ENCODE measurements at regions not wholly inside any gene's neighbourhood (a gene's known extent, or its start where the extent isn't known, plus 50 kb on each side); places are given as distances from the start of the nearest gene placed in this dataset.

DNA sequence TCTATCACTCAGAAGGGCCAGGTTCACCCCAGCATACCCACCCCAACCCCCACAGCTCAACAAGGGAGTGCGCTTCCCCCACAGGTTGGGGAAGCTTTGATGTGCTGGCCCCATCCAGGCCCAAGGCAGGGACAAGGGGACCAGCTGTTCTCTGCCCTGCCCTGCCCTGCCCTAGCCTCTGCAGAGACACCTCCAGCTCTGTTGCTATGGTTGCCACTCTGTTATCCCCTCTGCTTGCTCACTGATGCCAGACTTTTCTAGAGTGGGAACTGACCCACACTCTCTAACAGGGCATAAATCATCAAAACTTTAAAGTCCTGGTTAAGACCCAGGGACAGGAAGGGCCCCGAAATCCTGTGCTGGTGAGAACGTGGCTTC lies 50.4 kb upstream of the ENPP7 start:
- in situ Hi-C loops (cut with HindIII; ENCODE audit: low sequenced_read_pairs), result no loop called here

DNA sequence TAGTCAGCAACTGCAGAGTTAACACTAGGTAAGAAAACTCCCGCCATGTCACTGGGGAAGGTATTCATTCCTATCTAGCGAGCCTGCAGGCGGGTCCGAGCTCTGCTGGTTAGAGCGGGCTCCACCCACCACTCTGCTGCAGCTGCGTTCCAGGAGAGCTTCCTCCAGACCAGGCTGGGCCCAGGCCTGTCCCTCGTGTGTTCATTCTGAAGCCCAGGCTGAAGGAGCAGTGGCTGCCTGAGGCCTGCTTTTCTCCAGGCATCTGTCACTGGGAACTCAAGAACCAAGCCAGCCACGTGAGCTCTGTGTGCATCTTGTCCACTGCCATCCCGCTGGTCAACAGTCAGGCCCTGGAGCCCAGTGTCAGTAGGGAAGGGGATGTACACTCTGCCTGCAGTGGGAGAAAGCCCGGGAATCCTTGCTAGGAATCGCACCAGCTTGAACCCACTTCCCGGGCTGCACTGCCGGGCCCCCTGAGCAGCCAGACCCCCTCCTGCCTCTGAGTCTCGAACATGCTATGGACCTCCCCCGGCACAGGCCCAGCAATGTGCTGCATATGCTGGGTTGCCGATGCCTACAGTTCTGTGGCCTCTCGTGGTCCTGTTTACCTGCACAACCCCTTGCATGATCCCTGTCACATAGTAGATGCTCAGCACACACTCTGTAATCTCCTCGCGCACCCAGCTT lies 51.0 kb upstream of the ENPP7 start:
- in situ Hi-C loops (cut with HindIII; ENCODE audit: low sequenced_read_pairs), result no loop called here

DNA sequence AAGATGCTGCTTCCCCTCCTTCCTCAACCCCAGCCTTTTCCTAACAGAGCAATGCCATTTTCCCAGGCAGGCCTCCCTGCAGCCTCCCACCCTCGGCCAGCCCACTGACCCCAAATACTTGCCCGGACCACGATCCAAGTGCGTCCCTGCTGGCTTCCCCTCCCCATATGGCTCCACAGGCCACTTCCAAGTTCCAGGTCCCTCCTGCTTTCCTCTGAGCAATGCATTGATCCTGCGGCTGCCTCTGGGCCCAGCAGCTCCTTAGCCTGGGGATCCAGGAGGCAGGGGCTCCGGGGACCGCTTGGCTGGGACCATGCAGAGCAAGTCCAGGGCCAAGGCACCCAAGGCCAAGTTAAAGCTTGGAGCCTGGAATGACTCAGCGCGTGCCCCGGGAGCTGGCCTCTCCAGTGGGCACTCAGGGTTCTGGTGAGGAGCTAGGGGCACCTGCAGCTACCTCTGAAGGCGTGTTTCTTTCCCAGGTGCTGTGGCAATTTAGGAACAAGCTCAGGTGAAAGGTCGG lies 51.9 kb upstream of the ENPP7 start:
- in situ Hi-C loops (cut with HindIII; ENCODE audit: low sequenced_read_pairs), result no loop called here

DNA sequence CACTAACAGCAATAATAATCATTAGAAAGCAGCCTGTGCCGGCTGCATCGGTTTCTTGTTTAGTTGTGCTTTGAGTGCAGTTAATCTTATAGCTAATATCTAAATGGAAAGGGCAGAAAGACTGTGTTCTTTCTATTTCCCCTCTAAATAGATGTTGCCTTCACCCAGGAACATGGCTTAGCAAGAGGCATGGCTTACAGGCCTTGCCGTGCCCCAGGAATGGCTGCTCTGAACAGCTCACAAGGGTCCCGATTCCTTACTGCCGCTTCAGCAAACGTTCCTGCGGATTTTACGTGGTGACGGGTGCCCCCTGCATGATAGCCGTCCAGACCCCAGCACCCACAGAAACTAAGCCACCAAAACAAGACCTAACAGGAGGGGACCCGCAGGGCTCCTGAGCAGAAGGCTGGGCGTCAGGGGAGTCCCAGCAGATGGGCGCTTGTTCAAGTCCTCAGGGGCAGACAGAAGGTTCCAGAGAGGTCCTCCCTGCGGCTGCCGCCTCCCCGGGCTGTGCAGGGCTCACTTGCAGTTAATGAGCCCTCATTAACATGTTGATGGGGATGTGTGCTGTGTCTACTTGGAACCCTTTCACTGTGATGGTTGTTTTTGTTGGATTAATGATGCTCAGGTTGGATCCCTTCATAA lies 52.5 kb upstream of the ENPP7 start:
- in situ Hi-C loops (cut with HindIII; ENCODE audit: low sequenced_read_pairs), result no loop called here

DNA sequence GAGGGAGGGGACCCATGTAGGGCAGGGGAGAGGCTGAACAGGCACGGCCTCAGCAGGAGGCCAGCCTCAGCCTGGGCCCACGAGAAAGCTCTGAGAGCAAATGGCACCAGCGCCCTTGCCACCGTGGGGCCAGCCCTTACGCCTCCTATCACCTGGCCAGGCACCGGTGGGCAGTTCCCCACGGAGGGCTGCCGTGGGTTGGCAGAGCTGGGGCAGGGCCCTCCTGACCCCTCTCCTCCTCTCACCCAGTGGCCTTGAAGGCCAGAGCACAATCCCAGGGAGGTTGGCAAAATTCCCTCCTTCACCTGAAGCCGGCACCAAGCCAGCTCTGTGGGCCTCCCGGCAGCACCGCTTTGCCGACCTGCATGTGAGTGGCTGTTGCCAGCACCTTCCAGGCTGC lies 53.1 kb upstream of the ENPP7 start:
- in situ Hi-C loops (cut with HindIII; ENCODE audit: low sequenced_read_pairs), result no loop called here

DNA sequence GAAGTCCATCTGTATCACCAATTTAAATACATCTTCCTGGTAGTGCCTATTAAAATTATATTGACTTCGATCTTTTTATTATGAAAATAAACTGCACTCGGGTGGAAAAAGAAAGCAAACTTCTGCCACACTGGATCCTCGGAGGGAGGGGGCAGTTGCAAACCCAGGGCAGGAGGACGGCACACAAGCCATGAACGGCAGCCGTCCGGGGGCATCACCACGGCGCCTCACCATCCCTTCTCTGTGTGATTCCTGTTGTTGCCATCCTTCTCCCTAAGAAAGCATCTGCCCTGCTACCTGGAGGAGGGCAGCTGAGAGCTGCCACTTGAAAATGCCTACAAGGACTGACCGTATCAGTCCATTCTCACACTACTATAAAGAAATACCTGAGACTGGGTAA lies 53.9 kb upstream of the ENPP7 start:
- in situ Hi-C loops (cut with HindIII; ENCODE audit: low sequenced_read_pairs), result no loop called here

DNA sequence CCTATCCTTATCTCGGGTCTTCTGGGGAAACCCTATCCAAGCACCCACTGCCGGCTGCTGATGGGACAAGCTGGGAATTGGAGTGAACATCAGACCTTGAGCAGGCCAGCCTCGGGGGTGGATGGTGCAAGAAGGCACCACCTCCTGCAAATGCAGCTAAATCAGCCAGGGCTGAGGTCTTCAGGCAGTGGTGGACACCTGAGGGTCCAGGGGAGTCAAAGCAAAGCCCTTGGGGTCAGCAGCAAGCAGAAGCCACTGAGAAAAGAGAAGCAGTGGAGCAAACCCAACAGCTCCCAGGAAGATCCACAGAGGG lies 55.4 kb upstream of the ENPP7 start:
- in situ Hi-C loops (cut with HindIII; ENCODE audit: low sequenced_read_pairs), result no loop called here

DNA sequence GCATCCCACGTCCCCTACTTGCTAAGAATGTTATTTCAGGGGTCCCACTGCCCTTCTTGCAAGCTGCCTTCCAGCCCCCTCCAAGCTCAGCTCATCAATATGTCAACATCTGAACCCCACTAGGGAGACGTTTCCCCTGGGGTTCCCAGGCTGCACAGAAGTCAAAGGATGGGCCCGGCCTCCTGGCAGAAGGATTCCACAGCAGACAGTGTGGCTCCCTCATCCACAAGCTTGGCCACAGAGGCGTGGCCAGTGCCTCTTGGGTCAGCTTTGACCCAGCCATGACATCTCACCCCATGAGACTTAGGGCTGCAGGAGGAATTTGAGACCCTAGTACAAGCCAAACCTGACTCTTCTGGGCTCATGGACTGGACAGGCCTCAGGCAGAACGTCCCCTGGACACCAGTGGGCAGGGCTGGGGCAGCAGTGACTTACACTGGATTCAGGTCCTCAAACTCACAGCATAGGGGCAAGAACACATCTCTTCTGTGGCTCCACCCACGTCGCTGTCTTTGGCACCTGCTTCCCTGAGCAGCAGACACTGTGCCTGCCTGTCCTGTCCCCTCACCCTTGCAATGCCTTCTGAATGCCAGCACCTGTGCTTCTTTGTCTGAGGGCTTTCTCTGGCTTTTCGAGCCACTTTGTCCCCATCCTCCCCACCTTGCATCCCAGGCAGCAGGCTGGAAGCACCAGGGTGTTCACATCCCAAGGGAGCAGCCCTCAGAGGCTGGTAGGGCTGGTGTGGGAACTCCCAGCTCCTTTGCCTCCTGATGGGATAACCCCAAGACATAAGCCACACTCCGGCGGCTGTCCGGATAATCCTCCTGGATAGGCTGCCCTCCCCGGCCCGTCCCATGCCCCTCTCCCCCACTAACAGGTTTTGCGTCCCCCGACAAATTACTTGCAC lies 56.0 kb upstream of the ENPP7 start:
- in situ Hi-C loops (cut with HindIII; ENCODE audit: low sequenced_read_pairs), result loop anchor here (25.0 kb wide), 1 partner anchor 88 kb away; no protein-coding TSS in a partner anchor

DNA sequence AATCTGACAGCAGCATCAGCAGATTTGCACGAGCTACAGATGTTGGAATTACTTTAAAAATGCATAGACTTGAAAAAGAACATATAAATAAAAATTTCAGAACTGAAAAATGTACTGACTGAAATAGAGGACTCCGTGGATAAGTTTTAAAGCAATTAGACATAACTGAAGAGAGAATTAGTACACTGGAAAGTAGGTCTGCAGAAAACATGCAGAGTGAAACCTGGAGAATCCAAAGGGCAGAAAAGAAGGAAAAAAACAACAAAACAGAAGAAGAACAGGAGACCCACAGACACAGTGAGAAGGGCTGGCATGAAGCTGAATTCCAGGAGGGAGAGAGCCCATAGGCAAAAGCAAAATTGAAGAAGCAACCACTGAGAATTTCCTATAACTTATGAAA lies 57.2 kb upstream of the ENPP7 start:
- in situ Hi-C loops (cut with HindIII; ENCODE audit: low sequenced_read_pairs), result loop anchor here (25.0 kb wide), 1 partner anchor 89 kb away; no protein-coding TSS in a partner anchor

DNA sequence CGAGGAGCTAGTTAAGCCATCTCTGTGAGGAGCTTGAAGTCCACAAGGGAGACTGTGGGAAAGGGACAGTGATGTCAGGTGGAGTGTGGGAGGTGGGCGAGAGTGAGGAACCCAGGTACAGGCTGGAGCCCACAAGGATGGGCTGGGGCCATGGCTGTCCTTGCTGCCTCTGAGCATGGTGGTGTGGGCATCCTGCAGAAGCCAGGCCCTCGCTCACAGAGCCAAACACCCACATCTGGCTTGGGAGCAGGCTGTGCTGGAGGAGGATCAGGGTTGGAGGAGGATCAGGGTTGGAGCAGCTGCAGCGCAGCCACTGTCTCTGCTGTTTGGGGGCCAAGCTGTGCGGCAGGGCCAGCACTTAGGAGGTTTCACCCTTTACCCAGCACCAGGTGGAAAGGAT lies 58.2 kb upstream of the ENPP7 start:
- in situ Hi-C loops (cut with HindIII; ENCODE audit: low sequenced_read_pairs), result loop anchor here (25.0 kb wide), 1 partner anchor 90 kb away; no protein-coding TSS in a partner anchor

DNA sequence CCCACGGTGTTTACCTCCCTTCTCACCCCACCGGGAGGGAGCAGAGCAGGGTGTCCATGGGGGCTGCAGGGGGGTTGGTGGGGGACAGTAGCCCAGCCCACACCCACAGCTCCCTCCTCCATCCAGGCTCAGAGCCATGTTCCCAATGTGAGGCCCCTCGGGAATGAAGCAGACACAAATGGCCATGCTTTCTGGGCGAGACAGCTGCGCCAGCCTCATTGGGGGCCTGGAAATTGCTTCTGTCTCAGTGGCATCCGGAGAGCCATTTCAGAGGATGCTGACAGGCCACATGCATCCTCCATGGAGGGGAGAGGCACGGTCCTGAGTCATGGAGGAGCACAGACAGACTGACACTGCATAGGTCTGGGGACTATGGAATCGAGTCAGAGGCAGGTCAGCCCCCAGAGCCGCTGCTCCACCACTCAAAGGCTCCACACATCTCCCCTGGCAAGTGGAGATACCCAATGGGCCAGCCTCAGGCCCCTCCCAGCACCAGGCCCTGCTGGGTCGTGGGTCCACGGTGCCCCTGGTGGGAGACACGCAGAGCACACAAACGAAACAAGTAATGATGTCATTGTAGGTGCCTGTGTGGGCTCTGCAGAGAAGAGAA lies 59.6 kb upstream of the ENPP7 start:
- in situ Hi-C loops (cut with HindIII; ENCODE audit: low sequenced_read_pairs), result loop anchor here (25.0 kb wide), 1 partner anchor 91 kb away; no protein-coding TSS in a partner anchor

DNA sequence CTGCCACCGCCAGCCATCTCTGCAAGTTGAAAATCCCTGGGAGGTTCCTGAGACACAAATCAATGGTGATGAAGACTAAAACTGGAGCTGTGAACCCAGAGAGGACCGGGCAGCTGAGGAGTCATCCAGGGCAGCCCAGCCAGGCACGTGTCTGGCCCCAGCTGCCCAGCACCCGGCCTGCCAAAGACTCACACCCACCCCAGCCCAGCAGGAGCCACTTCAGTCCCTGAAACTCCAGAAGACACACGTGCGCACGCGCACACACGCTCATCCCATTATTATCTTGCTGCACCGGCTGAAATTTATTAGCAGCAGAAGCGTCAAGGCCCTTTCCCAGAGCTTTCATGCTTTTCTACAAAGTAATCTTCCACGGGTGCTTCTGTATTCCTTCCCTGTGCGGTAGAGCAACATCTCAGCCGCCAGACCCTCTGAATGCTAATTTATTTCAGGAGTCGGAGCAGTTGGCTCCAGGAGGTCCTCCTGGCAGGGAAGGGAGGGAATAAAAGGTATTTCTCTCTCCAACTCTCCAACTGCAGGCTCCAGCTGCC lies 59.8 kb upstream of the RBFOX3 start:
- in situ Hi-C loops (cut with HindIII; ENCODE audit: low sequenced_read_pairs), result loop anchor here (25.0 kb wide), 1 partner anchor 92 kb away; no protein-coding TSS in a partner anchor

DNA sequence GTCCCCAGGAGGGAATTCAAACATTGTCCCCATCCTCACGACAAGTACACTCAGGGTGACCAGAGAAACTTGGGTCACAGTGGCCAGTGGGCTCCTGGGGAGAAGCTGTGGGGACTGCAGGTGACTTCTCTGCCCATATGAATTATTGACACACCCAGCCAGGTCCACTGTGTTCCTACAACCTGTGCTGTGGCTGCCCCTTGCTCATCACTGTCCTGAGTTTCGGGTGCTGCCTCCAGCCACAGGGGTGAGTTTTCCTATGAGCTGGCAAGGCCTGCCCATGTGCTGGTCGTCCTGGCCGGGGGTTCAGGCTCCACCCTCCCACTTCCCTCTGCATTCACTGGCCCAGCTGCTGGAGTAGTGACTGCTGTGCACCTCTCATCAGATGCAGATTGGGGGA lies 59.0 kb upstream of the RBFOX3 start:
- in situ Hi-C loops (cut with HindIII; ENCODE audit: low sequenced_read_pairs), result loop anchor here (25.0 kb wide), 1 partner anchor 92 kb away; no protein-coding TSS in a partner anchor

DNA sequence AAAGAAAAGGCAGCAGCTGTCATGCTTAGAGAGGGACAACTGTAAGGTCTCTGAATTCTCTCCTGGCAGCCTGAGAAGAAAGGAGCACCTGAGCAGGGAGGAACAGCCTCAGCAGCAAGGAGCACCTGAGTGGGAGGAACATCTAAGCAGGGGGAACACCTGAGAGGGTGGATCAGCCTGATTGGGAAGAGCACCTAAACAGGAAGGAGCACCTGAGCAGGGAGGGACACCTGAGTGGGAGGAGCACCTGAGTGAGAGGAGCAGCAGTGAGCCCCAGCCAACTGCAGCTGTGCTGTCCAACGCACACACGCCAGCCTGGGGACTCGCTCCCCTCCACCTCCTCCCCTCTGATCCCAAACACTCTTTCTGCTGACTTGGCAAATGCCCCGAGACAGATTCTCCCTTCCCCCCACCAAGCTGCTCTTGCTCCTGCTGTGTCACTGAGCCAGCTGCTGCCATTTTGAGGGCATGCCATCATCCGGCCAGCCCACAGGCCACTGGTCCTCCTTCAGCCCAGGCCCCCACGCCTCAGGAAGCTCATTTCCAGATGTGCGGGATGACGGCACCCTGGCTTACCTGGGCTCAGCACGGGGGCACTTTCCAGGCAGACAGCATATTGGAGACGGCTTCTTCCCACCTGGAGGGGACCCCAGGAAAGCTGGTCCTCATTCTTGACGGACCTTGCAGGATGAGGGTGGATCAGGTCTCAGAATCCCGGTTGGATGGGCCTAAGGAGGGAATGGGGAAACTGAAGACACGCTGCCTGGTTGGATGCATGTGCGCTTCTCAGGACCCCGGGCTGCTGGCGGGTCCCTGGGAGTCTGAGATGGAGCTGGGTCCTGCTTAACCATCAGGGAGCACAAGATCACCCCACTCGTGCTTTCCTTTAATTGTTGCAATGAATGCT lies 57.7 kb upstream of the RBFOX3 start:
- in situ Hi-C loops (cut with HindIII; ENCODE audit: low sequenced_read_pairs), result loop anchor here (25.0 kb wide), 1 partner anchor 94 kb away; no protein-coding TSS in a partner anchor

DNA sequence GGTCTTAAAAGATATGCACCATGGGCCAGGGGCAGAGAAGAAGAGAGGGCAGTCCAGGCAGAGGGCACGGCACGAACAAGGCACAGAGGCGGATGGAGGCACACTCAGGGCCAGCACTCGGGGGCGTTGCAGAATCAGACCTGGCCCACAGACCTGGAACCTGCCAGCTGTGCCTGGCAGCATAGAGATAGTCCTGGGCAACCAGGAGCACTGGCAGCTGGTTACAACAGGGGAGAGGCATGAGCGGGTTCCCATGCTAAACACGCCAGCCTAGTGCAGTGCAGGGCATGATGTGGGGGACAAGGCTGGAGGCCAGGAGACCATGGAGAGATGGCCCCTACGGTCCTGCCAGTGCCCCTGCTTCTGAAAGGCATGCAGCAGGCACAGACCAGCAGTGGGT lies 56.9 kb upstream of the RBFOX3 start:
- in situ Hi-C loops (cut with HindIII; ENCODE audit: low sequenced_read_pairs), result loop anchor here (25.0 kb wide), 1 partner anchor 95 kb away; no protein-coding TSS in a partner anchor

DNA sequence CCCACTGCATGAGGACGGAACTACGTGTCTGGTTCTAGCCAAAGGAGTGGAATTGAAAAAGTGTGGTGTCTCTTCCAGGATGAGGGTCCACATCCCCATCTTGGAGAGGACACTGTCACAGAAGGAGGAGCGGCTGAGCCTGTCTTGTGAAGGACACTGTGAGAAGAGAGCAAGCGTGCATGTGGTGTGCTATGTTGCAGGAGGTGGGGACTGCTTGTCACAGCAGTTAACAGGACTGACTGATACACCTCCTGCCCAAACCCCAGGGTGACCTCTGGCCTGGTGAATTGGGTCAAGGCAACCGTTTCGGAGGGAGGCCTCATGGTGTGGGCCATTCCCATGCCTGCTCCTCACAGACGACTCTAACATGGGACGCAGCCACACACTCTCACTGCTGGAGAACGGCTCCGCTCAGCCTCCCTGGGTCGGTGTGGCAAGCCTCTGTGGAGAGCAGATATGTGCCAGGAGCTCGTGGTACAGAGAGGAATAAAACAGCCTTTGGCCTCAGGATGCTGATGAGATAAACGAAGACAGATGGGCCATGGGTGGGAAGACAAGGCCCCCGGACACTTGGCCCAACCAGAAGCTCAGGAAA lies 56.4 kb upstream of the RBFOX3 start:
- in situ Hi-C loops (cut with HindIII; ENCODE audit: low sequenced_read_pairs), result loop anchor here (25.0 kb wide), 1 partner anchor 95 kb away; no protein-coding TSS in a partner anchor

DNA sequence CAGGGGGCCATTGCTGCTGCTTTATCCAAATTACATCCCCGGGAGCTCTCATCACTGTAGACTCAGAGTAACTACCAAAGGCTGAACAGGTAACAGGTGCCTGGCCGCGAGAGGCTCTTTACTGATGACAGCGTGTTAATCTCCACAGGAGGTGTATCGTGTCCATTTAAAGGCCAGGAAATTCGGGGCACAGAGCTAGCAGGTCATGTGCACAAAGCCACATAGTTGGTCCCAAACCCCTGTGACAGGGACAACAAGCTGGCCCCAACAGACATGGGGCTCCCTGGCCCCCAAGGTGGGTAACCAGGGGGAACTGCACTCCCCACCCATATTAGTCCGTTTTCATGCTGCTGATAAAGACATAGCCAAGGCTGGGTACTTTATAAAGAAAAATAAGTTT lies 55.3 kb upstream of the RBFOX3 start:
- in situ Hi-C loops (cut with HindIII; ENCODE audit: low sequenced_read_pairs), result loop anchor here (25.0 kb wide), 1 partner anchor 96 kb away; no protein-coding TSS in a partner anchor

DNA sequence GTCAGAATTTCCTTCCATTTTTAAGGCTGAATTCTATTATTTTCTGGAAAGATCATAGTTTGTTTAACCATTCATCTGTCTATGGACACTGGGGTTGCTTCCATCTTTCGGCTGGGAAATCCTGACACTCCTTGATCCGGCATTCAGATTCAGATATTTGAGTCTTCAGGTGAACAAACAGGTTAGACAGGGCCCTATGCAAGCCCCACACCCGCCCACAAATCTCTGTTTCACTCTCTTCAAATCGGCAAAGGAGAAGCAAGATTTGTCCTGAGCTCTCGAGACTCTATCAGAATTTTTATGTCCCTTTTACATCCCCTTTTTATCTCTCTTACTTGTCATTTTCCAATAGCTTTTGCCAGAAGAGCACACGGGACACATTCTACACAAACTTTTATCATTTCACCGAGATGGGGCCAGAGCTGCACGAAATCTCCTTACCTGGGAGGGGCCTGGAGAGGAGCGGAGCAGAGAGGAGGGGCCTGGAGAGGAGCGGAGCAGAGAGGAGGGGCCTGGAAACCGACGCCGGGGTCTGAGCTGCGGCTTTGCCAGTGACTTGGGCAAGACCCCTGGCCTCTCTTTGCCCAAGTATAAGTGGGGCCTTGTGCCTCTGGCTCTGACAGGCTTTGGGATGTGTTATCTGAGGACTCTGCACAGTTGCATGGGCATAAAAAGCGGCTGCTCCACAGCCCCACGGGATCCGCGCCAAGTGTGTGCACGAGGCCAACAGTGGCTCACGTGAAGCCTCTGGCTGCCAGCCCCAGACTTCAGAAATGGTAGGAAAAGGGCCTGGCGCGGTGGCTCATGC lies 54.3 kb upstream of the RBFOX3 start:
- in situ Hi-C loops (cut with HindIII; ENCODE audit: low sequenced_read_pairs), result loop anchor here (25.0 kb wide), 1 partner anchor 97 kb away; no protein-coding TSS in a partner anchor
